Endometrium (tissue), 2 donors: ENCODE measurements at regions not wholly inside any gene's neighbourhood (a gene's known extent, or its start where the extent isn't known, plus 50 kb on each side); places are given as distances from the start of the nearest gene placed in this dataset.
"Not testable (repeated sequence)": the region's sequence is repeated elsewhere in the genome, so short reads cannot be mapped to it uniquely, and the experiment has no call there.

Experiments
- FAIRE-seq: peaks from 2 replicates; lab custom pipeline; 2012; peaks lifted over from hg19 to GRCh38; lab: Jason Lieb, UNC
- donor health status: control.
- donor health status: control.

GRCh38 chr4:174400603-174401302 is 117.0 kb downstream of the CEP44 start:
- FAIRE-seq, result not testable (repeated sequence)

- no peak for FAIRE-seq
These were observed 115.0 kb downstream of the CEP44 start for GRCh38 chr4:174398728-174399127.

- no peak for FAIRE-seq
These were observed 113.8 kb downstream of the CEP44 start for GRCh38 chr4:174397366-174398155.

DNA sequence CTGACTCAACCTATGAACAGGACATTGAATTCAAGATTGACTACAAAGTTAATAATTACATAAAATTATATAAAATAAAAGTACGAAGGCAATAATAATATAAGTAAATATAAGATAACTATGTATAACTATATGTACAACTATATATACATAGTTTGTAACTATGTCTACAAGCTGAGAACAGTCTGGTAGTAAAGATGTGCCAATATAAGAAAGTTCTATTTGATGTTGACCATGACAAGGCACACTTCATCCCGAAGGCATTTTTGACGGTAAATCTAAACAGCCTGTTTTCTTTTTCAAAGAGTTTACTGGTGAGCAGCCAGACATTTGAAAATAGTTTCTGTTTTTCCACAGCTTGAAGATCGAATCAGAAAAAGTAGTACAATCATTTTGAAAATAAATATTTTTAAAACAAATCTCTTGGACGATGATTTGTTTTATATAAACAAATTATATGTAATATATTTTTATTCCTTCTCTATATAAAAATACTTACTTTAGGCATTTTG is 112.9 kb downstream of the CEP44 start:
- FAIRE-seq, result peak; percentile 90

GRCh38 chr4:174394915-174395314 is 111.2 kb downstream of the CEP44 start:
- FAIRE-seq, result peak; percentile 26

- no peak for FAIRE-seq
These were observed 105.7 kb downstream of the CEP44 start for GRCh38 chr4:174389439-174389838.

DNA sequence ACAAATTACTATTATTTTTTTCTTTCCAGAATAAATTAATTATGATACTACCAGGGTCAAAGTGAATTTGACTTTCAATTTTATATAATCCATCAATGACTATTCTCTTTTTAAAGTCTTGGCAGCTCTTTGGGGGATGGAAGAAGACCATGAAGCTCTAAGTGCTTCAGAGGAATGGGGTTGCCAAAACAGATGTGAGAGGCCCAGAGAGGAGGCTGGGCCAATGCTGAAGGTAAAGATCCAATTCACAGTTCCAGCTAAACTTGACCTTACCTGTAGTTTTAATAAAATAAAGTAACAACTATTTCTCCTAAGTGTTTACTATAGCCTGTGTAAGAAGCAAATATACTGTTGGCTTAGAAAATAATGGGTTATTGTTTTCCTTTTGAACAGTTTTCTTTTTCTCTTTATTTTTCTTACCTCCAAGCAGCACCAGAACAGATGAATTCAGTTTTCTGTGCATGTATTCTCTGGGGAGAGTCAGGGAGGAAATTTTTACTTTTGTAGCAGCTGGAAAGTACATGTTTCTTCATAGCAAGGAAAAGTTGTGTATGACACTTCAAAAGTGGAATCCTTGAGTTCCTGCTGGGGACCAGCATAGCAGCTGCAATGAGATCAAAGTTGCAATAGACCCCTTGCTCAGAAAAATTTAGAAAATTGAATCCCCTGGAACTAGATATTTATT is 104.9 kb downstream of the CEP44 start:
- FAIRE-seq, result no peak

DNA sequence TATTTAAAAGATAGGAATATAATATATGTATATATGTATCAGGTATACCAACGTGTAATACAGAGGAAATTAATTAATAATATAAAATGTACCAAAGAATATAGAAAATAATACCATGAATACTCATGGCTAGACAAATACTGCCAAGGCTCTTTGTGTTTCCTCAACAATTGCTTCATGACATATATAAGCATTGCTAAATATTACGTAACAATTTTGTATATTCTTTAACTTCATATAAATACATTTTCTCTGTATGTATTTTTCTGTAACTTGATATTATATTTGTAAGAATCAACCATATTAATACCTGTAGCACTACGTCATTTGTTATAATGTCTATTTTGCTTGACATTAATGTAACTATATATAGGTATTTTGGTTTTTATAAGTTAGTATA is 104.0 kb downstream of the CEP44 start:
- FAIRE-seq, result peak; percentile 65

- no peak for FAIRE-seq
These were observed 103.4 kb downstream of the CEP44 start for GRCh38 chr4:174387143-174387542.

DNA sequence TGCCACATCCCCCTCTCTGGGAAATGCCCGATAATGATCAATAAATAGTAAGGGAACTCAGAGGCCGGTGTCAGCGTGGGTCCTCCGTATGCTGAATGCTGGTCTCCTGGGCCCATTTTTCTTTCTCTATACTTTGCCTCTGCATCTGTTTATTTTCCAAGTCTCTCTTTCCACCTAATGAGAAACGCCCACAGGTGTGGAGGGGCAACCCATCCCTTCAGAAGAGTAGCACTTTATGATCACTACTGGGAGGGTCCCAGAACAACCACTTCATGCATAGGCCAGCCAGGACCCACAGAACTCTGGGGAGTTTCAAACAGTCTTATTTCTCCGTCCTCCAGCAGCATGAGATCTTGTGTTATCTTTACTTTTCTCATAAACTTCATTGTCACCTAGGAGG is 100.1 kb downstream of the CEP44 start:
- no peak for FAIRE-seq

- not testable (repeated sequence) for FAIRE-seq
These were observed 99.4 kb downstream of the CEP44 start for GRCh38 chr4:174382938-174383605.
